GM12878 (cell line): ENCODE measurements at regions not wholly inside any gene's neighbourhood (a gene's known extent, or its start where the extent isn't known, plus 50 kb on each side); places are given as distances from the start of the nearest gene placed in this dataset.

Experiments
- CTCF ChIP-seq, 3 experiments: IDR thresholded peaks in 2 of 3; conservative IDR thresholded peaks in 1 of 3; 2 replicates each; pipeline ENCODE4 v1.5.1; 2011; ENCODE audit warnings: low read depth in 3 of 3, low read length in 3 of 3, mild to moderate bottlenecking in 3 of 3, control low read depth in 2 of 3, moderate library complexity in 2 of 3, inconsistent platforms in 1 of 3, mixed read lengths in 1 of 3; ENCODE audit not compliant: control insufficient read depth in 2 of 3, insufficient read depth in 1 of 3; ENCODE audit errors: extremely low read depth in 1 of 3
- EZH2 ChIP-seq: IDR thresholded peaks from 2 replicates; pipeline ENCODE4 v1.6.1; 2012; ENCODE audit warnings: low read depth, mild to moderate bottlenecking, control low read depth, inconsistent platforms, low read length, borderline replicate concordance; ENCODE audit not compliant: control insufficient read depth
- RBBP5 ChIP-seq: fragments of 200-600 bp; sonication (generic); conservative IDR thresholded peaks from 2 replicates; pipeline ENCODE4 v1.6.1; 2016
- SP1 ChIP-seq: IDR thresholded peaks from one replicate; pipeline ENCODE4 v1.6.1; 2011; ENCODE audit warnings: low read depth, low read length

- TF ChIP-seq EZH2 (no peak), CTCF (IDR thresholded peaks at IDR 0.05 in 2 of 3, conservative IDR thresholded peaks at IDR 0.05 in 1 of 3; ENCODE audit: control insufficient read depth in 2 of 3, extremely low read depth in 1 of 3, insufficient read depth in 1 of 3, low read depth in 3 of 3, low read length in 3 of 3) (no peak), SP1 (no peak), RBBP5 (no peak)
Observed at GRCh38 chr3:40660554-40660953, 135.8 kb downstream of the ZNF621 start.
